GM19467 (cell line): ENCODE measurements at regions not wholly inside any gene's neighbourhood (a gene's known extent, or its start where the extent isn't known, plus 50 kb on each side); places are given as distances from the start of the nearest gene placed in this dataset.

Source experiments
- ATAC-seq: cut with Tn5 transposase; IDR thresholded peaks from one replicate; pipeline ENCODE4 v1.9.1; 2021; ENCODE audit warnings: mild to moderate bottlenecking, moderate library complexity; ENCODE audit not compliant: unreplicated experiment

- ATAC-seq = no peak
These were observed 533.3 kb downstream of the OMA1 start for GRCh38 chr1:58013237-58013636.

GRCh38 chr1:58011978-58012377 is 534.5 kb downstream of the OMA1 start:
- no peak for ATAC-seq

GRCh38 chr1:58006421-58007046 is 540.0 kb downstream of the OMA1 start:
- no peak for ATAC-seq

DNA sequence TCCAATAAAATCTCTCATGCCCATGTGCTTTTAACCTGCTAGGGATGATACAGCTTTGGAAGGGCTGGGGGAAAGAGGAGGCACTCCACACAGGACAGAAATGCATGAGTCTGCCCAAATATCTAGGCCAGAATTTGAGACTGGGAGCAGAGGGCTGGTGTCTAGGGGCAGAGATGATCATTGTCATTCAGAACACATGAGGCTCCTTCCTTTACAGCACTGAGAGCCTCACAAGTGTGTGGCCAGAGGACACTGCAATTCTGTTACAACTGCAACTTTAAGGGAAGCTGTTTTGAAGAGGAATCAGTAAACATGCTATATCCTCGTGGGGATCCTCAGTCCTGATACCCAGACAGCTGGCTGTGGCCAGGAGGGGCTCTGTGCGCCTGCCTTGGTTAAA is 541.3 kb downstream of the OMA1 start:
- ATAC-seq = no peak

DNA sequence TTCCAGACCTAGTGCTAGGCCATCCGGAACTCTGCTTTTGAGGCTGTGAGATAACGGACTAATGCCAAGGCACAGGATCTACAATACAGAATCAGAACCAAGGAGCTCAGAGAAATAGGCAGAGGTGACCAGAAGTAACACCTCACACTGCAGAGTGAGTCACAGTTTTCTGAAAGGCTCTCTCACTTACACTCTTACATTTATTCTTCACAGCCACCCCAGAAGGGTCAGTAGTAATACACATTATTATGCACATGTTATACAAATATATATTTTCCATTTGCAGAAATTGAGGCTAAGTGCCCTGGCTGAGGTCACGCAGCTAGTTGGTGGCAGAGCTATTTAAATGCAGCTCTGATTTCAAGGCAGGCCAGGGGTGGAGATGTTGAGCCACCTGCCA is 542.5 kb downstream of the OMA1 start:
- no peak for ATAC-seq

DNA sequence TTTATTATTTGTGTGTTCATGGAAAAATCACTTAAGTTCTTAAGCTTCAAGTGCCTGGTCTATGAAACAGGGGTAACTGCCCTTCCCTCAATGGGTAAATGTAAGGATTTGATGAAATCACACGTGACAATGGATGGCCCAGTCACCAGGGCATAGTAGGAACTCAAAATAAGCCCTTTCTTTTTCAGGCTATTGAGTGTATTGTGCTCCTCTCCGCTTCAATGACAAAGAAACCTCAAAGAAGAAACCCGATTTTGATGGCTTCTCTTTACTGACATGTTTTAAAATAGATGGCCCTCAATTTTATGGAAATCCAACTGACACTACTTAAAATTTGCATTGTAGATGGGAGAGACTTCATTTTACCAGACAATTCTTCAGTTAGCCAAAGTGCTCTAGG is 543.5 kb downstream of the OMA1 start:
- no peak for ATAC-seq

DNA sequence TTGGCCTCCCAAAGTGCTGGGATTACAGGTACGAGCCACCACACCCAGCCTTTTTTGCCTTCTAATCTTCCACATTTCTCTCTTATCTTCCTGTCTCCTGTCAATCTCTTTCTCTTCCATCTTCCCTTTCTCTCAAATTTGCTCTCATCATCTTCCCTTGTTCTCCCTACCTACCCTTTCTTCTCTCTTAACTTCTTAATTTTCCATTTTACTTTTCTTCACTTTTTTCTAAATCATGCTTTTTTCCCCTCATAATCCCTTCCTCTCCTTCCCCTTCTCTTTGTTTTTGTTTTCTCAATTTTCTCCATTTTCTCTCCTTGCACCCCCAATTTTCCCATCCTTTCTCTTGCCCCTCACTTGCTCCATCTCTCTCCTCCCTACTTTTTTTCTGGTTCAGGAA is 545.7 kb downstream of the OMA1 start:
- no peak for ATAC-seq

DNA sequence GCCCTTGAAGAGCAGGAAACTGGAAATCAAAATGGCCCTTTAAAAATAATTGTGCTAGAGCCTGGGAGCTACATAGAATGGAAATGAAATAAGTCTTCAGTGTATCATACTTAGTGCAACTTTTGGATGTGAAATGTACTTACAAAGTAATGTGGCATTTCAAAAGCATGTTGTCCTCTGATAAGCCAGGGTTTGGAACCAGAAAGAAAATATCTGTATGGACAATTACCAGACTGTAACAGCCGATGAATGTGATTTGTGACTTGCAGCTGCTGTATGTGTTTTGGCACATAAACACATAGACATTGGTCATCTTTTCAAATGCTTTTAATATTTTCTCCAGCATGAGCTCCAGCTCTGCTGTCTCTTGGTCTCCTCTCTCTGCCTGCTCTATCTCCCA is 546.4 kb downstream of the OMA1 start:
- no peak for ATAC-seq

- ATAC-seq = no peak
These were observed 550.1 kb downstream of the OMA1 start for GRCh38 chr1:57996400-57996799.

GRCh38 chr1:57991289-57991688 is 555.2 kb downstream of the OMA1 start:
- no peak for ATAC-seq

DNA sequence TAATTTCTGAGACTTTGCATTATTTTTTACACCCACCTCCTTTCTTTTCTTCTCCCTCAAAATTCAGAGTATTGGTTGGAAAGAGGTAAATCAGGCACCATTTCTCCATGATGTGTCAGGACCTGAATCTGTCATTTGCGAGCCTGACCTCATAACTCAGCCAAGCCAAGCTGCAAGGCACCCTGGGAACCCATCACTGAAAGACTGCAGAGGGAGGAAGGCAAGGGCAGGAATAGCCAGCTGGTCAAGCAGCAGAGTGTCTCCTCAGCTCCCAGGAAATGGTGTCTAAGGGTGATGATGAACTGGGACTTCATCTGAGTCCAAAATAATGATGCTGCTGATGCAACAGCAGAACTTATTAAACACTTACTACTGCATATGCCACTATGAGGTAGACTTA is 556.6 kb downstream of the OMA1 start:
- no peak for ATAC-seq

GRCh38 chr1:57987523-57987922 is 559.0 kb downstream of the OMA1 start:
- no peak for ATAC-seq

- ATAC-seq = peak; percentile 69
These were observed 560.1 kb downstream of the OMA1 start for GRCh38 chr1:57986432-57986831.

DNA sequence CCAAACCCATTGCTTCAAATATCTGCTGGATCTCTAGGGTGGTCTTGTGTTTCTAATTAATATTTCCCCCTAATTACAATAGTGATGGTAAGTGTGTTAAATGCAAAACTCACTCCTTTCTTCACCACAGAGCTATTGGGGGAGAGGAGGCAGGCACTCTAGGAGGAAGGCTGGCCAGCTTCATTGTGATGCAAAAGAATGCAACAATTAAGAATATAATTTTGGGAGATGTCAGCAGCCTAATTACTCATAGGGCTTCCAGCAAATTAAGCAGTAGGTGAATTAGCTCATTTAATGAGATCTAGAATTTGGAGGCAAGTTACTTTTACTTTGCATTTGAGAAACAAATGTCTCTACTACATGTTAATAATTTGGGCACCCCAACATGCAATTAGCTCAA is 560.4 kb upstream of the DAB1 start:
- ATAC-seq = no peak

- no peak for ATAC-seq
These were observed 559.6 kb upstream of the DAB1 start for GRCh38 chr1:57983441-57983840.

GRCh38 chr1:57982852-57983251 is 559.0 kb upstream of the DAB1 start:
- no peak for ATAC-seq

DNA sequence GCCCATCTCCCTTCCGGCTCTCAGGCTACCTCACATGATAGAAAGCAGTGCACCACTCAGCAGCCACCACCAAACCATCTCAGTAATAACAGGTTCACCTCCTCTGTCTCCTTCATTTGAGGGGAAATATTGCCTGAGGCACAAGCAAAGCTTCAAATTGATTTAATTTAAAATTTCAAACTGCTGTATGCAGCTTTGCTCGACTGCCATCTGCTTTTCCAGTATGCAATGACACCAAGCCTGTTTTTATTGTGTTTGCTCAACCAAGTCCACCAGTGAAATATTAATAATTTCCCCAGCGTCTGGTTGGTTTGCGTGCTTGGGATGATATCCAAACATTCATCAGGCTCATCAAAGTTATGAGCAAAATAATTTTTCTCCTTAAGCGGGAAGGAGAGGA is 552.4 kb upstream of the DAB1 start:
- no peak for ATAC-seq

- no peak for ATAC-seq
These were observed 544.5 kb upstream of the DAB1 start for GRCh38 chr1:57968321-57968720.

- no peak for ATAC-seq
These were observed 543.0 kb upstream of the DAB1 start for GRCh38 chr1:57966751-57967406.

- ATAC-seq = no peak
These were observed 542.5 kb upstream of the DAB1 start for GRCh38 chr1:57966340-57966739.

DNA sequence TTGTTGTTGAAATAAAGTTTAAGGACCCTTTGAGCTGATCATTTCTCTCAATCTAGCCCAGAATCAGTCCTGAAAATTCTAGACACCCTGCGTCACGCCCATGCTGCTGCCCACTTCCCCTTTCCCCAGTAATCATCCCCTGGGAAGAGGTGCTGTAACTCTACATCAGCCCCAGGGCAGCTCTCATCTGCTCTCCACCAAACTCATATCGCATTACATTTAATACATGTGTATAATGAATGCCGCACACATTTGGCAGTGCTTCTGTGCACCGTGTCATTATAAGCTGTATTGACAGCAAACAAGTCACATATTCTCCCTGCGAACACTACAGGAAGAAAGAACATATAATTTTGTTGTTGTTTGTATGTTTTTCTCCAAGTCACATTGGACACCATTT is 539.7 kb upstream of the DAB1 start:
- no peak for ATAC-seq

GRCh38 chr1:57959531-57960241 is 535.8 kb upstream of the DAB1 start:
- no peak for ATAC-seq
